22Rv1 (cell line): ENCODE measurements at regions not wholly inside any gene's neighbourhood (a gene's known extent, or its start where the extent isn't known, plus 50 kb on each side); places are given as distances from the start of the nearest gene placed in this dataset.

Experiments
- H3K27ac ChIP-seq: fragments of 450-650 bp; 2 replicates; pipeline ENCODE4 v1.5.1; 2017
- ZFX ChIP-seq: fragments of 450-650 bp; IDR thresholded peaks from 2 replicates; pipeline ENCODE4 v1.6.1; 2017; ENCODE audit warnings: antibody characterized with exemption, borderline replicate concordance
- TF ChIP-seq, protein P1 (sequence below): fragments of 450-650 bp; IDR thresholded peaks from 2 replicates; pipeline ENCODE4 v1.5.1; 2017; ENCODE audit warnings: mild to moderate bottlenecking

DNA sequence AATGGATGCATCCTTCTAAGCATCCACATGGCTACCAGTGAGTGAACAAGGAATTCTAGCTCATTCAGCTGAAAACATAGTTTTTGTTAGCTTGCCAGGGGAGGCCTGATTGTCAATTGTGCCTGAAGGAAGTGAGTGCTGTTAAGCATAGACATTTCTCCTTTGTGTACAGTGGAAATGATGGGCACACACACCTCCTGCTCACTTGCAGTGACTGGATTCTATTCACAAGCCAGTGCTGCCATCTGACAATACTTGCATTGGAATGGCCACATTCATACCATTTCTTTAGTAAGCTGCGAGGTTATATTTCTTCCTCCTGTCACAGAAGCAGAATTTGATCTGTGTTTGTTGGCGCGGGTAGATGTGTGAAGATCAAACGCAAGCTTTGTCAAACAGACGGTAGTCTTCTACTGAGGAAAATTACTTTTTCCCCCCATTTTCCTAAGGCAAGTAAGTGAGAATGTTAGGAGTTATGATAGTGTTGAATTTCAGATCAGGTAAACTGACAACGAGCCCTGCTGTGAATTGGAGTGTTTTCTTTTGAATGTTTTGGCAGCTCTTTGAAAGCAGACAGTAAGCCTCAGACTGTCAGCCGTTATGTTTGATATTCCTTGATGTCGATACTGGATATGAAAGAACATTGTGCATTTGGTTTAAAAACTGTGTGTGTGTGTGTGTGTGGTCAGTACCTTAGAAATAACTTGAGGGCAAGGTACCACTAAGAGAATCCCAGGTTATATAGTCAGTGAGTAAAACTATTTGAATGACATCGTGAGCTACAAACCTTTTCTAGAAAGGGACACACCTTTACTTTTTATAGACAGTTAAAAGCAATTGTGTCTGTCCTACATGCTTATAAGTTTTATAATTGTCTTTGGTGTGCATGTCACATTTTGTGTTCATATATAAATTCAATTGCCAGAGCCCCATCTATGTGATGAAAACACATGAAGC, 84.2 kb upstream of the BMP2 start:
- H3K27ac ChIP-seq = no peak overlapping the region
- TF ChIP-seq, protein P1, sequence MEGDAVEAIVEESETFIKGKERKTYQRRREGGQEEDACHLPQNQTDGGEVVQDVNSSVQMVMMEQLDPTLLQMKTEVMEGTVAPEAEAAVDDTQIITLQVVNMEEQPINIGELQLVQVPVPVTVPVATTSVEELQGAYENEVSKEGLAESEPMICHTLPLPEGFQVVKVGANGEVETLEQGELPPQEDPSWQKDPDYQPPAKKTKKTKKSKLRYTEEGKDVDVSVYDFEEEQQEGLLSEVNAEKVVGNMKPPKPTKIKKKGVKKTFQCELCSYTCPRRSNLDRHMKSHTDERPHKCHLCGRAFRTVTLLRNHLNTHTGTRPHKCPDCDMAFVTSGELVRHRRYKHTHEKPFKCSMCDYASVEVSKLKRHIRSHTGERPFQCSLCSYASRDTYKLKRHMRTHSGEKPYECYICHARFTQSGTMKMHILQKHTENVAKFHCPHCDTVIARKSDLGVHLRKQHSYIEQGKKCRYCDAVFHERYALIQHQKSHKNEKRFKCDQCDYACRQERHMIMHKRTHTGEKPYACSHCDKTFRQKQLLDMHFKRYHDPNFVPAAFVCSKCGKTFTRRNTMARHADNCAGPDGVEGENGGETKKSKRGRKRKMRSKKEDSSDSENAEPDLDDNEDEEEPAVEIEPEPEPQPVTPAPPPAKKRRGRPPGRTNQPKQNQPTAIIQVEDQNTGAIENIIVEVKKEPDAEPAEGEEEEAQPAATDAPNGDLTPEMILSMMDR = no peak
- TF ChIP-seq ZFX = no peak

DNA sequence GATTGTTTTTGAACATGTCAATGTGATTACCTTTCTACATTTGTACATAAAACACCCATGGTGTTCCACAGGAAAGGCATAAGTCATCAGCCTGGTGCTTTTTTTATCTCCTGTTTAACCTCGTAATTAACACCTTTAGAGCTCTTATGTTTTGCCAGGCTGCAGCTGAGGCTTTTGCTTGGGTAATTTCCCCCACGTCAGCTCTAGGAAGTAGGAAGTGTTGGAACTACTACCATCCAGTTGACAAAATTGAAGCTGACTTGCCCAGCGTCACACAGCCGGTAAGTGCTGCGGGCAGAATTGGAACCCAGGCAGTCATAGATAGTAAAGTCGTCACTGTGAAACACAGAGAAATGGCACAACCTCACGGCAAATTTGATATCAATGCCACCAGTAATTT, 86.6 kb upstream of the BMP2 start:
- no peak overlapping the region for H3K27ac ChIP-seq
- no peak for TF ChIP-seq ZFX
- TF ChIP-seq, protein P1 = no peak

DNA sequence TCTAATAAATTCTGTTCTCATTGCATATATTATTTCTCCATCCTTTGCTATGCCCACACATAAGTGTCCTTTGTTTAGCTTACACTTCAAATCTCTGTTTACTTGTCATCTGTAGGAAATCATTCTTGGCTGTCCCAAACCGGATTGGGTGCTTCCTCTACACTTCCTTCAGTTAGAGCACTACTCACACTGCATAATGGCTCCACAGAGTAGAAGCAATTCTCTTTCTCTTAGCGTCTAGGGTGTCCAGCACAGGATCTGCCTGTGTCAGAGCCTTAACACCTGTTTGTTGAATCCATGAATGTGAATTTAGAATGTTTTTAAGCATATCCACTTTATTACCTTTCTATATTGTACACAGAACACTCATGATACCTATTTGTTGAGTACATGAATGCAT, 87.0 kb upstream of the BMP2 start:
- TF ChIP-seq ZFX = no peak
- TF ChIP-seq, protein P1 = no peak
- H3K27ac ChIP-seq = no peak overlapping the region

DNA sequence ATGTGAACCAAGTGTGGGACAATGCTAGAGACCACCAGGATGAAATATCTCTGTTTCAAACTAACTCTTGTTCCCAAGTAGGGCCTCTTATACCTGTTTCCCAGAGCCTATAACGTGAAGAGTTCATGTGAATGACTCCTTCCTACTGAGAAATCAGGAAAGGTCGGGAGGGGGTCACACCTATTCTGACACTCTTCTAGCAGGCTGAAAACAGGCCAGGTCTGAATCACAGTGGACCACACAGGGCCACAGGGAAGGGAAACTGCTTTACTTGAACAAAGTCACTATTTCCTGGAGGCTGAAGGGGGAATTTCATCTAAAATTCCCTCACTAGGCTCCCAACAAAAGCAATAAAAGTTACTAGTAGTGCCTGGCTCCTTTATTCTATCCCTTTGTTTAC, 88.4 kb upstream of the BMP2 start:
- TF ChIP-seq ZFX = no peak
- TF ChIP-seq, protein P1 = no peak
- H3K27ac ChIP-seq = no peak overlapping the region

DNA sequence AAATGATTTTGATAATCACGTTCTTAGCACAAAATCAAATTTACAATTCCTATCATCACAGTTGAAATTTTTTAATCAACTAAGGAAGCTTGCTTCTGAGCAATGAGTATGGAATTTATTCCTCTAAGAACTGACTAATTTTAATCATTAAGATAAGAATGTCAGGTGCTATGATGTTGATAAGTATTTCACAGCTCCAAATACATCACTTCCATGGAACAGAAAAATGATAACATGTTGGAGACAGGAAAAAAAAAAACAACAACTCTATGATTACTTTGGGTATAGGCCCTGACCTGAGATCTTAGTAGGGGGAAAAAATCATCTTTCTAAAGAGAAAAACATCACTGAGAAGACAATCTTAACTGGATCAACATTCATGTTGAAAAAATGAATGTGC, 89.4 kb upstream of the BMP2 start:
- TF ChIP-seq, protein P1 = no peak
- no peak for TF ChIP-seq ZFX
- no peak overlapping the region for H3K27ac ChIP-seq

DNA sequence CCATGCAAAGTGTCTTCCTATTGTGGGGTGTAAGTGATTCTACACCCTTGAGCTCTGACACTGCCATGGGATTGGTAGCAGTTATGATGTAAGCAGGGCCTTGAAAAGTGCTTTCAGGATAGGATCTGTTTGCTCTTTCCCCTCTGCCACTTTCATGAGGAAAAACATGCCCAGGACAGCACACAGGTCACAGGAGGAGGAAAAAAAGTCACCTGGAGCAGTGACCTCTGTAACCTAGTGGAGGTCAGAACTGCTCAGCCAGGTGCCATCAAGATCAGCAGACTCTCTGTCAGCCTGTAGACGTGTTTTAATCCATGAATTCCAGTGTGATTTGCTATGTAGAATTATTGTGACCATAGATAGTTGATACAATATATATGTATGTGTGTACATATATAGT, 92.7 kb upstream of the BMP2 start:
- TF ChIP-seq ZFX = no peak
- TF ChIP-seq, protein P1 = no peak
- H3K27ac ChIP-seq = no peak overlapping the region

DNA sequence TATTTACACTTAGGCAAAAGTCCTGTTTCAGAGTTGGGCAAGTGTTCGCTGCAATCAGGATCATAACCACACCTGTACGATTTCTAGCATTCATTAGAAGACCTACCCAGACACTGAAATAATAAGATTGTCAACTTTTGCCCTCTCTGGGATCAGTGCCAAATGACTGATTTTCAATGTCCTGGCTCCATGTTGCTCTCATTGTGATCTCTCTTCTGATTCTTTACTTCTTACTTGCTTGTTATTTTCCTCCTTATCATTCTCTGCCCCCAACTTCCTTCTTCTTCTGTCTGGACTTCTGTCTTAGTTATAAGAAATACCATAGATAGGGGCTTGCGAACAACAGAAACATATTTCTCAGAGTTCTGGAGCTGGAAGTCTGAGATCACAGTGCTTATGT, 94.4 kb upstream of the BMP2 start:
- TF ChIP-seq, protein P1 = no peak
- no peak for TF ChIP-seq ZFX
- no peak overlapping the region for H3K27ac ChIP-seq
